OCI-LY7 (cell line): ENCODE measurements at regions not wholly inside any gene's neighbourhood (a gene's known extent, or its start where the extent isn't known, plus 50 kb on each side); places are given as distances from the start of the nearest gene placed in this dataset.

Source experiments
- CTCF ChIP-seq: fragments of 200-600 bp; sonication (generic); conservative IDR thresholded peaks from 2 replicates; pipeline ENCODE4 v1.5.1; 2014; ENCODE audit warnings: mild to moderate bottlenecking, antibody characterized with exemption, low read length, moderate library complexity, mixed read lengths
- EZH2phosphoT487 ChIP-seq: fragments of 200-600 bp; sonication (generic); IDR thresholded peaks from 2 replicates; pipeline ENCODE4 v1.6.1; 2018; ENCODE audit warnings: low read depth, borderline replicate concordance, mild to moderate bottlenecking, mixed run types, antibody characterized with exemption, low read length, moderate library complexity, mixed read lengths

DNA sequence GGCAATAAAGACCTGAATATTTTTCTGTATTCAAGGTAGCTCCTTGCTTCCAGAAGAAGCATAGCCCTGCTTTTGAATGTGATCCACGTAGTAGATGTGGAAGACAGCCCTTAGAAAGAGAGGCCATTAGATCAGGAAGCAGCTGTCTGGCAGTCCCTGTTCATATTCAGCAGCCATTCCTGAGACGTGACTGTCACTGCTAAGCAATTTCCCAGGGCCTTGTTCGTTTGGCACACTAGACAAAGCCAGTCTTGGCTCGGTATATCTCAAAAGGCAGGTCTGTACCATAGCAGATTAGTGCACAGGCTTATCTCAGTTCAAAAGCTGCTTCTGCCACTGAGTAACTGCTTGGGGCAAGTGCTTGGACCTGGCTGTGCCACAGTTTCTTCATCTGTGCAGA lies 287.8 kb upstream of the MCTP2 start:
- TF ChIP-seq EZH2phosphoT487 (no peak), CTCF (no peak)
